Peyer's patch (tissue), 4 donors: ENCODE measurements at regions not wholly inside any gene's neighbourhood (a gene's known extent, or its start where the extent isn't known, plus 50 kb on each side); places are given as distances from the start of the nearest gene placed in this dataset.

Experiments
- DNase-seq, 3 donors: peaks; one replicate each; pipeline ENCODE4 v3.0.0-alpha.2; 2017 to 2019
- H3K27ac ChIP-seq, 4 donors: fragments of 200-600 bp; sonication (generic); one replicate each; pipeline ENCODE4 v1.5.1; 2016 to 2019
- H3K27me3 ChIP-seq, 2 donors: fragments of 200-600 bp; sonication (generic); one replicate each; pipeline ENCODE4 v1.5.1; 2019
- H3K36me3 ChIP-seq, 3 donors: fragments of 200-600 bp; sonication (generic); one replicate each; pipeline ENCODE4 v1.5.1; 2016 to 2019
- H3K4me1 ChIP-seq, 4 donors: fragments of 200-600 bp; sonication (generic); one replicate each; pipeline ENCODE4 v1.5.1; 2016 to 2019
- H3K4me3 ChIP-seq, 4 donors: fragments of 200-600 bp; sonication (generic); 1 replicate in 3 of 4; 2 replicates in 1 of 4; pipeline ENCODE4 v1.5.1; 2016 to 2019; ENCODE audit warnings: mild to moderate bottlenecking in 1 of 4
- H3K9me3 ChIP-seq, 4 donors: fragments of 200-600 bp; sonication (generic); one replicate each; pipeline ENCODE4 v1.5.1; 2016 to 2019; ENCODE audit warnings: mild to moderate bottlenecking in 1 of 4
- CTCF ChIP-seq, 6 experiments: fragments of 450-650 bp in 4 of 6; fragments of 200-600 bp in 2 of 6; sonication (generic) in 1 of 6; IDR thresholded peaks; one replicate each; pipeline ENCODE4 v1.5.1; 2017 to 2019; ENCODE audit warnings: antibody characterized with exemption in 6 of 6, mild to moderate bottlenecking in 3 of 6, moderate library complexity in 1 of 6
- POLR2A ChIP-seq, 2 donors: fragments of 450-650 bp; IDR thresholded peaks; one replicate each; pipeline ENCODE4 v1.5.1; 2017; ENCODE audit warnings: antibody characterized with exemption in 2 of 2, mild to moderate bottlenecking in 2 of 2, moderate library complexity in 2 of 2

- no peak for TF ChIP-seq CTCF (IDR thresholded peaks at IDR 0.05)
- TF ChIP-seq POLR2A (IDR thresholded peaks at IDR 0.05) = no peak
- Histone ChIP-seq H3K9me3 (no peaks in the 10 kb centered on the region), H3K27ac (no peak overlapping the region), H3K4me3 (no peak overlapping the region), H3K27me3 (no peaks in the 10 kb centered on the region), H3K4me1 (no peaks in the 10 kb centered on the region), H3K36me3 (no peaks in the 10 kb centered on the region)
- DNase-seq = peak in 1 of 3 donors; percentile 53
These were observed 481.3 kb downstream of the GADD45G start for GRCh38 chr9:90086101-90086511.

- DNase-seq = no peak
- H3K36me3 ChIP-seq = no peaks in the 10 kb centered on the region
- TF ChIP-seq POLR2A (IDR thresholded peaks at IDR 0.05) (no peak), CTCF (IDR thresholded peaks at IDR 0.05) (no peak)
- no peak overlapping the region for H3K4me3 ChIP-seq
- H3K27me3 ChIP-seq = no peaks in the 10 kb centered on the region
- no peak overlapping the region for H3K27ac ChIP-seq
- no peaks in the 10 kb centered on the region for H3K9me3 ChIP-seq
- H3K4me1 ChIP-seq = no peaks in the 10 kb centered on the region
These were observed 483.6 kb downstream of the GADD45G start for GRCh38 chr9:90088434-90088833.

GRCh38 chr9:90088856-90089255 is 484.0 kb downstream of the GADD45G start:
- no peak for DNase-seq
- Histone ChIP-seq H3K27me3 (no peaks in the 10 kb centered on the region), H3K36me3 (no peaks in the 10 kb centered on the region), H3K9me3 (no peaks in the 10 kb centered on the region), H3K4me1 (no peaks in the 10 kb centered on the region), H3K27ac (no peak overlapping the region), H3K4me3 (no peak overlapping the region)
- TF ChIP-seq POLR2A (IDR thresholded peaks at IDR 0.05) (no peak), CTCF (IDR thresholded peaks at IDR 0.05) (no peak)

GRCh38 chr9:90090997-90091396 is 486.2 kb downstream of the GADD45G start:
- H3K4me3 ChIP-seq = no peak overlapping the region

GRCh38 chr9:90092508-90092907 is 487.7 kb downstream of the GADD45G start:
- Histone ChIP-seq H3K9me3 (no peaks in the 10 kb centered on the region), H3K4me1 (no peaks in the 10 kb centered on the region), H3K4me3 (no peak overlapping the region), H3K36me3 (no peaks in the 10 kb centered on the region), H3K27me3 (no peaks in the 10 kb centered on the region), H3K27ac (no peak overlapping the region)
- DNase-seq = no peak
- TF ChIP-seq POLR2A (IDR thresholded peaks at IDR 0.05) (no peak), CTCF (IDR thresholded peaks at IDR 0.05) (no peak)

More at GRCh38 chr9:90090997-90091396, 486.2 kb downstream of the GADD45G start:
- H3K27ac ChIP-seq = no peak overlapping the region
- H3K9me3 ChIP-seq = no peaks in the 10 kb centered on the region
- TF ChIP-seq CTCF (IDR thresholded peaks at IDR 0.05) (no peak), POLR2A (IDR thresholded peaks at IDR 0.05) (no peak)
- H3K27me3 ChIP-seq = no peaks in the 10 kb centered on the region
- no peaks in the 10 kb centered on the region for H3K4me1 ChIP-seq
- no peak for DNase-seq
- H3K36me3 ChIP-seq = no peaks in the 10 kb centered on the region

- Histone ChIP-seq H3K36me3 (no peaks in the 10 kb centered on the region), H3K4me1 (no peaks in the 10 kb centered on the region), H3K4me3 (no peak overlapping the region), H3K27me3 (no peaks in the 10 kb centered on the region), H3K27ac (no peak overlapping the region), H3K9me3 (no peaks in the 10 kb centered on the region)
- TF ChIP-seq CTCF (IDR thresholded peaks at IDR 0.05) = no peak
- TF ChIP-seq POLR2A (IDR thresholded peaks at IDR 0.05) = no peak
- no peak for DNase-seq
These were observed 490.9 kb downstream of the GADD45G start for GRCh38 chr9:90095682-90096081.
